GOT3 (cell line): ENCODE measurements at regions not wholly inside any gene's neighbourhood (a gene's known extent, or its start where the extent isn't known, plus 50 kb on each side); places are given as distances from the start of the nearest gene placed in this dataset.

ENCODE experiments used
- DNase-seq: peaks from one replicate; lab custom pipeline; 2025; ENCODE audit warnings: mixed read lengths; lab: John Stamatoyannopoulos, UW

DNA sequence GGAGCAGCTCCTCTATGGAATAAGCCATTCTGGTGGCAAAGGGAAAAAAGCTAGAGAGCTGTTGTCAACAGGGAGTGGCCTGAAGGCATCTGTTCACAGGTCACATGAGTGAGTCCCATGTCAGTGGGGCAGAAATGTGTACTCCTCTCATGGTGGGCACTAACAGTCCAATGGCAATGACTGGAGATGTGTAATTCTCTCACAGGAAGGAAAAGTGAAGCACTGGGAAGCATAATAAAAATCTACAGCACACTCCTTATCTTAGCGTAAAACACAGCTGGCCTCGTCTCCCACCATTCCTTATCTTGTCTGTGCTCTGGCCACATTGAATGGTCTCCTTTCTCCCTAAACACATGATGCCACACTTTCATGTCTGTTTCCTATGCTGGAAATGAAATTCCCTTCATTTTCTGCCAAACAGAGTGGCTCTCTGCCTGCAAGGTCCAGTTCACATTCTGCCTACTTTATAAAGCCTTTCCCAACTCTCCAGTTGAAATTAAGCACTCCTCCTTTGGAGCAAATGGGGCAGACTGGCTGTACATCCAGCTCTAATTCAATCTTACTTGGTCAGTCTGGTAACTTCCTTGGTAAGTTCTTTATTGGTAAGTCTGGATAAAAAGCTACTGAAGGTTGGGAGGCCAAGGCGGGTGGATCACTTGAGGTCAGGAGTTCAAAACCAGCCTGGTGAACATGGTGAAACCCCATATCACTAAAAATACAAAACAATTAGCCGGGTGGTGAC, 139.8 kb downstream of the RPL22L1 start:
- no peak for DNase-seq

DNA sequence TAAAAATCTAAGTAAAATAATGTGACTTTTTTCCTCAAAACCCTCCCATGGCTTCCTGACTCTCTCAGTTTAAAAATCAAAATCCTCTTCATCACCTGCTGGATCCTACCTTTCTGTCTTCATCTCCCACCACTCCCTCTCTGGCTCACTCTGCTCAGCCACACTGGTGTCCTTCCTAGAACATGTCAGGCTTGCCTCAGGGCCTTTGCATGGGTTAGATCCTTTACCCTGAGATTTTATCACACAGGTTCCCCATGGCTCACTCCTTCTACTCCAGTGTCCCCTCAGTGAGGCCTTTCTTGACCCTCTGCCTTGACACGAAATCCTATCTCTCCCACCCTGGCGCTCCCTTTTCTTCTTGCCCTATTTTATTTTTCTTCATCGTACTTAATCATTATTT, 141.8 kb downstream of the RPL22L1 start:
- no peak for DNase-seq

DNA sequence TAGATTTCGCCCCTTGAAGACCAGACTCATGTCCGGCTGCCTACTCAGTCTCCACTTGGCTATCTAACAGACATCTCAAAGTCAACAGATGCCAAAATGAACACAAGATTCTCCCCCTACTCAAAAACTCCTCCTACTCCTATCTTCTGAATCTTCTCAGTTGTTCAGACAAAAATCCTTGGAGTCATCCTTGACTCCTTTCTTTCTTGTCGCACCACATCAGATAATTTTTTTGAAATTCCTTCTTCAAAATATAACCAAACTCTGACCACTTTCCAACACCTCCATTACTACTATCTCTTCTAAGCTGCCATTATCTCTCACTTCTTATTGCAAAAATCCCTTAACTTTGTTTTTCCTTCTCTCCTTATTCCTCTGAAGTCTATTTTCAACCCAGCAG, 141.9 kb upstream of the SLC7A14 start:
- DNase-seq: no peak

DNA sequence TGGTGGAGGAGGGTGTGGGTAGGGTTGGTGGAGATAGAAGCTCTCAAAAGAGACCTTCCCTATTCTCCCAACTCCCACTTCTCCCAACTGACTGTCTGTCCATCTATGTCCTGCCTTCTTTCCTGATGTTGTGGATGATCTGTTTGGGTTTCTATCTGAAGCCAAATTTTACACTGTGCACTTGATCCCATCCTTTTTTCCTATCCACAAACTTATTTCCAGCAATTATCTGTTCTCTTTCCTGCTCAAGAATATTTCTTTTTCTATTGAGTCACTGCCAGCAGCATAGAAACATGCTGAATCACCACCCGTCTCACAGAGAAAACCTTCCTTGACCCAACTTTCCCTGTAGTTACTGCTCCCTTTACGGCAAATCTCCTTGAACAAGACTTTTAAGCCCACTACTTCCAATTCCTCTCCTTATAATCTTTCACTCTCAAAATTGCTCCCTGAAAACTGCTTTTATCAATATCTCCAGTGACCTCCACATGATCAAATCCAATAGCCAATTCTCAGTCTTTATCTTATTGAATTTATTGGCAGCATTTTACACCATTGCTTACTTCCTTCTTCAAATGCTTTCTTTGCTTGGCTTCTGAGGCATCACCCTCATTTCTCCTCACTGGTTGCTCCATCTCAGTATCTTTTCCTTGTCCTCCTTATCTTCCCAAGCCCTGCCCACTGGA, 141.2 kb upstream of the SLC7A14 start:
- DNase-seq: no peak

DNA sequence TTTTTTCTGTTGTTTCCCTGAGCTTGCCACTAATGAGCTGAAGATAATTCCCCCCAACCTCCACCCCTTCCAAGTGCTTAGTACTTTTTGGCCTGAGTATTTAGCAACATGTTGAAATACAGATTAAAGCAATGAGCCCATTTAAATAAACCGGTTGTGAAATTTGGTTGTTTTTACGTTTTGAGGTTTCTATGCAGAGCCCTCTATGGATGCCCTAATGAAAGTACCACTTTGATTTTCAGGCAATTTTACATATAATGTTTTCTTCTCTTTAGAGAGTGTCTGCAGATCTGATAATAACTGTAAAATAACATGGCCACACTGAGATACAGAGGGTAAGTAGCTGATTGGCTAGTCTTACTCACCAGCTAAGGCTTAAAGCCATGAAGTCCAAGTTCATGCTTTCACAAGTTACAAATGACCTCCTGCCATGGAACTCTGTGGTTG, 139.4 kb upstream of the SLC7A14 start:
- DNase-seq: no peak

DNA sequence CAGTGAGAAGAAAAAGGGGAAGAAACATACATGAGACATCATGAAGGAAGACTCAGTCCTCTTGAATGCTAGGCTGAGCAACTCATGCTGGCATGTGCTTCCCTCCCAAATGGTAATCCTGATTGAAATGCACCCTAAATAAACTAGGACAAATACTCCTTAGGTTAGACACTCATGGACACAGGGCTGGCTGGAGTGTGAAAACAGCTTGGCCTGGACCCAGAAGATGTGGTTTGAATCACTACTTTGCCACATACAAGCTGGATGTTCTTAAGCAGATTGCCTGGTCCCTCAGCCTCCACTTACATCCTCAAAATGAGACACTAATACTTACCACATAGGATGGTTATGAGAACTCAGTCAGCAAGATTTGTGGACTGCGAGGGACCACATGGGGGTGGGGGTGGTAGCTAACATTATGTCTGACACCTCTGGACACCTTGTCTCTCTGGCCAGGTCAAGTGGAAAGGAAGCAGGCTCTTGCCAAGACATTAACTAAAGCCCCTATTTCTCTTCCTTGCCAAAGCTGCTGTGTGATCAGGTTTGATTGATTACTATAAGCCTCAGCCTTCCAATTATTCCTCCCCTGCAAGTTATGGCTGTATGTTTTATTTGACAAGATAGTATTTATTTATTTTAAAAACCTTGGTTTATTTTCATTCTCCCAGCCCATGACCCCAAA, 138.9 kb upstream of the SLC7A14 start:
- DNase-seq: no peak

DNA sequence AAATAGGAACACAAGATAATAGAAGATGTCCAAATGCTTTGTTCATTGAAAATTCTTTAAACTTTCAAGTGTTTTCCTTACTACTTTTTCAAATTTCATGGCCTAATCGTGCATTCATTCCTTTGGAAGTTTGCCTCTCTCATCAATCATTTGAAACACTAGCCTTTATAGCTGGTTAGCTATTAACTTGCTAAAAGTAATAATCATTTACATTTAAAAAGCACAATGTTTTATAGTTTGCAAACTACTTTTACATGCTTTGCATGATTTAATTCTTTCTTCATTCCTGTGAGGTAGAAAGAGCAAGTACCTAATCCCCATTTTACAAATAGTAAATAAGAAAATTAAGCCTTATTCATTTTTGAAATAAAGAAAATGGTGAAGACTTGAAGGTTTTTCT, 137.4 kb upstream of the SLC7A14 start:
- DNase-seq: no peak

DNA sequence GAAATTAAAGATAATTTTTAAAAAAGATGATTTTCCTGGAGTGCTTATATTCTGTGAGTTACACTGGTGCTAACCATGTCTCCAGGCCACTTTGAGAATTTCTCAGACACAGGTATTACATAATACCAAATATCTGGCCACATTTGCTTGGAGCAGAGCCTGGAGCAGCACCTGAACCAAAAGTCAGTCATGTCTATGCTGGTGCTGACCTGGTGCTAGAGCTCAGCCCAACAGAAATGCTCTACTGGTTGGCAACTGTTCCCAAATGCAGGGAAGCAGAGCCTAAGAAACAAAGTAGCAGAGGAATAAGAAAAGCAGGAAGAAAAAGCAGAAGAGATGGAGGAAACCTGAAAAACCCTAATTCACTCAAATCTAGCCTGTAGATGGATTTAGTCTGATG, 135.7 kb upstream of the SLC7A14 start:
- no peak for DNase-seq

DNA sequence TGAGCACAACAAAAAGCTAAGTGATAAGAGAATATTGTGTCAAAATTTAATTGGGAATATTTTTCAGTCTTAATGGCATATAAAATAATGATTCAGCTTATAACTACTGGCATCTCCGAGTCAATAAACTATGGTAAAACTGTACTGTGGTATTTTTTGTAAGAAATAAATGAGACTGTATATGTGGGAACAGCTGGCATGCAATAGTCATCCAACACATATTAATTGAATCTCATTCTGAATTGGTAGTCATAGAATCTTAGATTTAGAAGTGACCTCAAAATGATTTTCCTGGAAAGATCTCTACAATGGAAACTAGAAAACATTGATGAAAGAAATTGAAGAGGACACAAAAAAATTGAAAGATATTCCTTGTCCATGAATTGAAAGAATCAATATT, 133.4 kb upstream of the SLC7A14 start:
- DNase-seq: no peak

DNA sequence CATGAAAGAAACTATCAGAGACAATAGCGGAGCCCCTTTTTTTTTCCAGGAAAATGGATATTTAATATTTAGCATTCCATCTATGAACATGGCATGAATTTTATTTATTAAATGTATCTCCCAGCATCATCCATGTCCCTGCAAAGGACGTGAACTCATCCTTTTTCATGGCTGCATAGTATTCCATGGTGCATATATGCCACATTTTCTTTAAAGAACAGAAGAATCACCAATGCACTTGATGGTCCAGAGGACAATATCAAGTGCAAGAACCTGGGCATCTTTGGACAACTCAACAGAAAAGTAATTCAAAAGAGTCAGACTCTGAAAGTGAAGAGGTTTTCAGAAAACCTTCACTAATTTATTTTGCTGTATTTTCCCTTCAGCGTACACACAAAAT, 133.0 kb upstream of the SLC7A14 start:
- no peak for DNase-seq

DNA sequence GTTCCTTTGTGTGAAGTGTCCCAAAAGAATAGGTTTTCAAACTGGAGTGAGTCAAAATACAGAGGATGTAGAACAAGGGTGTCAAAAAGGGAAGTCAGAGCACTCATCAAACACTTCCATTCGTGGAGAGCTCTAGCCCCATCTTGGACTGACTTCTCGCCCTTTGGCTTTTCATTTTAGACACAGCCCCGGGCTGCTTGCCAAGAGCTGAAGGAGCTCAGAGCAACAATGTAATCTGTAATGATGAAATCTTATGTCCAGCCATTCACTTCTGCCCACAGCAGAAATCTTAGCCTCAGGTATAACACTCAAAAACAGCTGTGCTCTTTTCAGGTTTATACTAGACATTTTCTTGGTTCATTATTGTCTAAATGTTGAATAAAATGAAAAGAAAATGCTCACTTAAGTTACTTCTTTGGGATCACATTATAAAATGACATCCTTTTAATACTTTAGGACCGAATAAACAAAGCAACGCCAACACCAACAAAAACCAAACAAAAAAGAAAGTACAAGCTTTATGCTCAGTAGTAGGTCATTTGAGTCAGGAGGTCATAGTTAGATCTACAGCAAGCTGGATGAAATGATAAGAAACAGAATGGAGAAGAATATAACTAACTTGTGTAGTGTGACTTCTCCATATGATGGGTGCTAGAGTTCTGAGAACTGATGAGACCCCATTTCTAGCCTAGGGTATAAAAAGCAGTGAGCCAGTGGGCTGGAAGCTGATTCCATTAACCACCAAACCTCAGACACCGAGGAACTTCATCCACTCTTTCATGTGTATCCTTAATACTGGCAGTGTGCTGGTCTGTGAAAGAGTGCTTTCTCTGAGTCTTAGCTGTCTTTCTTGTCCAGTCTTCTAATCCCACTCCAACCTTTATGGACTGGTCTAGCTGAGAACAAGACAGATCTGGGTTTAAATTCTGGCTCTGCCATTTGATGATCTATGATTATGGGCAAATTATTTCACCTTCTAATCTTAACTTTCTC, 131.8 kb upstream of the SLC7A14 start:
- no peak for DNase-seq

DNA sequence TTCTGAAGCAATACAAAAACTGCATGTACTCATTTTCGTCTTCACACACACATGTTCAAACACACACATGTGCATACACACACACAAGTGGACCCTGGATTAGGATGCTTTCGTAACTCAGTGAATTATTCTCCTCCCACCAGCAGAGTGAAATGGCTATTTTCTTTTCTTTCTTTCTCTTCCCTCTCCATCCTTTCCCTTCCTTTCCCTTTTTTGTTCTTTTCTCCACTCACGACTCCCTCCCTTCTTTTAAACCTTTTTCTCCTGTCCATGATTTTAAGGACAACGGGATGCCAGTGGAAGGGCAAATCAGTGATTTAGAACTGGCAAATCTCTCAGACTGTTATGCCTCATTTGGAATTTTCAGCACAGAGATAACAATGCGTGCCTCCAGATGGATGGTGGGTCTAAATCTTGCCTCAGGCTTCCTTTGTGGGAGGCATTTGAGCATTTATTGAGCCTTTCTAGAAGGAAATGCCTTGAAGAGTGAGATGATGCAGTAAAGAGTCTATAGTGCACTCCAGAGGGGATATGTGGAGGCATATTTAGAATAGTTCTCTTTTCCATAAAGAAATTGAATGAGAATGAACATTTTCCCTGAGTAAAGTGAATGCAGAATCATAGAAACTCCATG, 130.4 kb upstream of the SLC7A14 start:
- no peak for DNase-seq

DNA sequence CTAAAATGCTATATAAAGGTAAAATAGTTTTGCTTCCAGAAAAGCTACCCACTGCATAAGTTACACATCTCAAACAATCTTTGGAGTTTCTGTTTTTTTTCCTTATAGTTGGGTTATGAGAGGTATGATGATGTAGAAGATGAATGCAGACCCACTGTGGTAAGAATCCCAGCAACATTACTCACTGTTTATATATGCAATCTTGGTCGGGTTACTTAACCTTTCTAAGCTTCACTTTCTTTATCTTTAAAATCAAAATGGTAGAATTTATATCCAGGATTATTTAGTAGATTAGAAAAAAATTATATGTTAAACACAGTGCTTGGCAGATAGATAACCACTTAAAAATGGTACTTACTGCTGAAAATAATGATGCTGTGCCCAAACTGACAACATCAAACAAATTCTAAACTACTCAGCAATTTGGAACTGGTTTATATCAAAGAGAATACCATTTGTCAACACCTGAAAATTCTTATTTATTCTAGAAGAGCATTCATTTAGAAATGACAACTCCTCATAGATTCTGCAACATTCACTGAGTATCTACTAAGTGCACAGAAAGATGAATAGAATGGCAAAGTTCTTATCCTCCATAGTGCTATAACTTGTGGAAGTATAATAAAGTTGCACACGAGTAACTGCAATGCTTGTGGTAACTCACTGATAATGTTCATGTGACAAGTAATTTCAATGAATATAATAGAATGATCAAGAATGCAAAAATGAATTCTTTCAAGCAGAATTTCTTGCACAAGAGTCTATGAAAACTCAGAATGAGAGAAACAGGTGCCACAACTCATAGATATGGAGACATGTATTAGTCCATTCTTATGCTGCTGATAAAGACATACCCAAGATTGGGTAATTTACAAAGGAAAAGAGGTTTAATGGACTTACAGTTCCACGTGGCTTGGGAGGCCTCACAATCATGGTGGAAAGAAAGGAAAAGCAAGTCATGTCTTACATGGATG, 129.0 kb upstream of the SLC7A14 start:
- no peak for DNase-seq

DNA sequence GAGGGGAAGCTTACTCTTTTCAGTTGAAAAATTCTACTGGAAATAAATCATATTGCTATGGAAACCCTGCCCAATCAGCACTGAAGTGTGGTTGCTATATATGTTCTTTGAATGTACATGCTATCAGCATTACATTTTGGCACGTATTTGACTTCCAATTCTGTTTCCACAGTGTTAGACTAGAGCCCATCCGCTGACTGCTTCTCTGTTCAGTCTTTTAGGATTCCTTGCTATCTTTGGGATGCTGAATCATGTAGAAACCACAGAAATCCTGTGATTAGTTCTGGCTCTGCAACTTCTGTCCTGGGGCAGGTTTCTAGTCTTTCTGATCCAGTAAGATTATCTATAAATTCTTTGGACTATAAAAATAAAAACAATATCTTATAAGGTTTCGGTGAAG, 128.2 kb upstream of the SLC7A14 start:
- no peak for DNase-seq

DNA sequence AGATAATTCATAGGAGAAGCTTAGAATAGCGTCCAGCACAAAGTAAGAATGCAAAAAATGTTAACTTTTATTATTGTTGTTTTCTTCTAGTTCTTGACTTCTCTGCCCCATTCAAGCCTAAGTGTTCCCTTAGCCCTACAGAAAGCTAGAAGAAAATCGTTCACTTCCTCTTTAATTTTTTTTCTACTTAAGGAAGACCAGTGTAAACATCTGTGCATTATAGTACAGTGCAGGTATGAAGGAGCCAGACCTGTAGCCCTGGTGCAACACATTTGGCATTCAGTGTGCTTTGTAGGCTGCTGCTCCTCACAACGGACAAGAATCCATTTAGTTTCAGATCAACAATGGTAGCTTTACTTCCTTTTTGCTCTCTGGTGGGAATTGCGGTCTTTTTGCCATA, 127.8 kb upstream of the SLC7A14 start:
- no peak for DNase-seq

DNA sequence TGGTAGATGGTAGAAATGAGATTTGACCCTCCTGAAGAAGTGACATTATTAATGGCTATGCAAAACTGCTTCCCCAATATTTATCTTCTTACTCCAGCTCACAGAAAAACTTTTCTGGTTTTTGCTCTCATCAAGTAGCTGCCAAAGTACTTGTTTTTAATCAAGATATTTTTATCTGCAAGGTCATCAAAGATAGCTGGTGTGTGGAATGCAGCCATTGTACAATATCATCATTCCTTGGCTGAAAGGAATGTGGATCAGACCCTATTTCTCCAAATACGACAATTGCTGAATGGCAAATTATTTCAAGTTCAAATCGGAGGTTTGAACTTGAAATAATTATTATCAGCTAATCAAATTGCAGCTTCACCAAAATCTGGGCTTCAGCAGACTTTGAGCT, 126.9 kb upstream of the SLC7A14 start:
- DNase-seq: no peak

DNA sequence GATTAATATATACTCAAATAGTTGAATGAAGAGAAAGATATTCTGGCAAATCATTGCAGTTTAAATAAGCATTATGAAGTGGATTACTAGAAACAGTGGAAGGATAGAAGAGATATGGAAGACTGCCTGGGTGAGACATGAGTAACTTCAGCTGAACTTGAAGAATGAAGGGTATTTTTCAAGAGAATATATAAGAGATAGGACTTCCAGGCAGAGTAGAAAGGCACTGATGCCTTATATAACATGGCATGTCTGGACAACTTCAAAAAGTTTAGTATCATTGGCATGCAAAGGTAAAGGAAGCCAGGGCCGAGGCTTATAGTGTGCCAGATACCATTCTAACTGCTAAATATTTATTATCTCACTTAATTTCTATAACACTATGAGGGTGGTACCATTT, 126.5 kb upstream of the SLC7A14 start:
- DNase-seq: no peak

DNA sequence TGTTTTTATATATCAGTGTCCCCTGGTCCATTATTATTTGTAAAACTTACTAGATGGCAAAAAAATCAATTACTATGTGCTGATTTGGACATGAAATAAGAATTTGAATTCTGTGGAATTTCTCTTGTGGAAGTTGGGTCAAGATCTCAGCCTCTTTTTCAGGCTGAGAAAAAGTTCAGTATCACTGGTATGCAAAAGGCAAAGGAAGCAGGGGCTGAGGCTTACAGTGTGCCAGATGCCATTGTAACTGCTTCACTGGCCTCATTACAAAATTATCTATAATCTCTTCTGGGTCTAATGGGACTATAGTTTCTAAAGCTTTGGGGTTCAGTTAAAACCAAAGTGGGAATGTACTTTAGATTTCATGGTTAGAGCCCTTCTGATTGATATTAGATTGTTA, 125.9 kb upstream of the SLC7A14 start:
- no peak for DNase-seq

DNA sequence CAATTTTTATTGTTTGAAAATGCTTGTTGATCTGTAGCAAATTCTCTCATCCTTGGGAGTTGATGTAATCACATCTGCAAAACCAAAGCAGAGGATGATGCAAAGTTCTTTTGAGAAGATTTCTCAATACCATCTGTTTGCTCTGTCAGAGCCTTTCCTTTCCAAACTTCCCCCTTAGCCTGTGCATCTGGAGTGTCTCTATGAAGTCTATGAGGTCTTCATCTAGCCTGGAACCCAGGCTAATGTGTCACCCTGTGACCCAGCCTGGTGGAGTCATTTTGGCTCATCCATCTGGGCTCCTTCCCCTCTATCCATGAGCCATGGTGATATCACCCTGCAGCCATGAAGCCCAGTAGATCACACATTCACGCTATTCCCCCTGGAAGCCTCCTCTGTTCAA, 123.2 kb upstream of the SLC7A14 start:
- no peak for DNase-seq

DNA sequence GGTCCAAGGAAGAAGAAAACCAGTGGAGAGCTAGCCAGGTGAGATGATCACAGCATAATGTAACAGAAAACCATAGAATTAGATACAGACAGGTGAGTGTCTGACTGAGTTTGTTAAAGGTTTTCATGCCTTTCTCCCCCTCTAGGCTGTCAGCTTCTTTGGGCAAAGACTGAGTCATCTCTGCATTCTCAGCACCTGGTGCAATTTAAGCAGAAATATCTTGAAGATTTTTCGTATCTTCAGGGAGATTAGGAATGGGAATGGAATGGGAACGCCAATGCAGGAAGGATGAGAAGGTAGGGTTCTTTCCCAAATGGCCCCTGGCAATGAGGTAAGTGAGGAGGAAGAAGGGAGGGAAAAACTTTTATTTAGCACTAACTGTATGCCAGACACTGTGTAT, 122.0 kb upstream of the SLC7A14 start:
- DNase-seq: no peak
